Prostate gland (tissue), 2 donors: ENCODE measurements at regions not wholly inside any gene's neighbourhood (a gene's known extent, or its start where the extent isn't known, plus 50 kb on each side); places are given as distances from the start of the nearest gene placed in this dataset.

Source experiments
- CTCF ChIP-seq, 4 experiments: fragments of 200-600 bp in 2 of 4; fragments of 450-650 bp in 2 of 4; sonication (generic) in 2 of 4; IDR thresholded peaks; 1 replicate in 3 of 4; 2 replicates in 1 of 4; pipeline ENCODE4 v1.5.1; 2016 to 2019; ENCODE audit warnings: antibody characterized with exemption in 4 of 4, mild to moderate bottlenecking in 2 of 4, moderate library complexity in 2 of 4
- POLR2A ChIP-seq: fragments of 450-650 bp; IDR thresholded peaks from one replicate; pipeline ENCODE4 v1.6.1; 2016; ENCODE audit warnings: antibody characterized with exemption, mild to moderate bottlenecking
- POLR2AphosphoS5 ChIP-seq: sonication (generic); formaldehyde crosslinking; IDR thresholded peaks from one replicate; pipeline ENCODE4 v1.6.1; 2017; ENCODE audit warnings: antibody characterized with exemption

- no peak for TF ChIP-seq POLR2AphosphoS5
- TF ChIP-seq CTCF (IDR thresholded peaks at IDR 0.05), result no peak
- TF ChIP-seq POLR2A, result no peak
These were observed 329.2 kb downstream of the DSC3 start for GRCh38 chr18:30713299-30713698.
